GM19025 (cell line): ENCODE measurements at regions not wholly inside any gene's neighbourhood (a gene's known extent, or its start where the extent isn't known, plus 50 kb on each side); places are given as distances from the start of the nearest gene placed in this dataset.

Experiments used
- ATAC-seq: cut with Tn5 transposase; IDR thresholded peaks from one replicate; pipeline ENCODE4 v1.9.1; 2021; ENCODE audit warnings: mild to moderate bottlenecking, low read depth, moderate library complexity; ENCODE audit not compliant: unreplicated experiment

DNA sequence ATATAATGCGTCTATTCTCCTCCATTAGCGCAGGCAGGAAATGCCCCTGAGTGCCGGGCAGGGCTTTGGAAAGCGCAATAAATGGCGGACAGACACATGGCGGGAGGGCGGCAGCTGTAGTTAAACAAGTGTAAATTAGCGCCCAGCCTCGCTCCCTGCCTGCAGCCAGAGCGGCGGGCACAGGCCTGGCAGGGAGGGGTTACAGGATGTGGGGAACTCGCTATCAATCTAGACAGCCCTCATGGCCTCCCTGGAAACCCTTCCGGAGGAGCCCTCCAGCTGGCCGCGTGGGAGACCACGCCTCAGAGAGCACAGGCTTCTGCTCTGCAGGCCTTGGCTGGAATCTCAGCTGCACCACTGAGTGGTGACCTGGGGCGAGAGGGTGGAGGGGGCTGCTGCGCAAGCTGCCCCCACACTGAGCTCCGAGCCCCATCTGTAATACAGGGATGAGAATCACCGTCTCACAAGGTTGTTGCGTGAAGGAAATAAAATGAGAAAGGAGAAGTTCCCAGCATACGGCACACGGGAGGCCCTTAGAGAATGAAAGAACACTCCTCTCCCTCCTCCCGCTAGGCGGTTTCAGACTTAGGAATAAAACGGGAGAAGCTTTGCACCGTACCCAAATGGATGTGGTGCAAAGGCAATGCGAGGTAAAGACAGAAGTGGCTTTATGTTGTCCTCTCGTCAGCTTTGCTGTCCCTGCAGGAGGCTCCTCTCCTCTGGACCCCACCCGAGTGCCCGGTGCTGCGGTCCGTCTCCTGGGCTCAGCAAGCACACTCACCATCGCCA, 167.2 kb upstream of the POU3F1 start:
- no peak for ATAC-seq

DNA sequence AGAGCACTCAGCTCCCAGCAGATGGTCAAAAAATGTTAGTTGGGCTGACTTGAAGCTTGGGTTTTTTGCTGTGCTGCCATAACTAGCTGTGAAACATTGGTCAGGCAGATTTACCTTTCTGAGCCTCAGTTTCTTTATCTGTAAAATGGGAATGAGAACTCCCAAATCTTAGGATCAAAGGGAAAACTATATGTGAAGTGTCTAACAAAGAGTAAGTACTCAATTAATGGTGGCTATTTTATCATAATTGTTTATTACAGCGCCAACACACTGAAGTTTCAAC, 164.2 kb upstream of the POU3F1 start:
- ATAC-seq, result no peak

- no peak for ATAC-seq
Measured at GRCh38 chr1:38210021-38210894, 163.7 kb upstream of the POU3F1 start.

DNA sequence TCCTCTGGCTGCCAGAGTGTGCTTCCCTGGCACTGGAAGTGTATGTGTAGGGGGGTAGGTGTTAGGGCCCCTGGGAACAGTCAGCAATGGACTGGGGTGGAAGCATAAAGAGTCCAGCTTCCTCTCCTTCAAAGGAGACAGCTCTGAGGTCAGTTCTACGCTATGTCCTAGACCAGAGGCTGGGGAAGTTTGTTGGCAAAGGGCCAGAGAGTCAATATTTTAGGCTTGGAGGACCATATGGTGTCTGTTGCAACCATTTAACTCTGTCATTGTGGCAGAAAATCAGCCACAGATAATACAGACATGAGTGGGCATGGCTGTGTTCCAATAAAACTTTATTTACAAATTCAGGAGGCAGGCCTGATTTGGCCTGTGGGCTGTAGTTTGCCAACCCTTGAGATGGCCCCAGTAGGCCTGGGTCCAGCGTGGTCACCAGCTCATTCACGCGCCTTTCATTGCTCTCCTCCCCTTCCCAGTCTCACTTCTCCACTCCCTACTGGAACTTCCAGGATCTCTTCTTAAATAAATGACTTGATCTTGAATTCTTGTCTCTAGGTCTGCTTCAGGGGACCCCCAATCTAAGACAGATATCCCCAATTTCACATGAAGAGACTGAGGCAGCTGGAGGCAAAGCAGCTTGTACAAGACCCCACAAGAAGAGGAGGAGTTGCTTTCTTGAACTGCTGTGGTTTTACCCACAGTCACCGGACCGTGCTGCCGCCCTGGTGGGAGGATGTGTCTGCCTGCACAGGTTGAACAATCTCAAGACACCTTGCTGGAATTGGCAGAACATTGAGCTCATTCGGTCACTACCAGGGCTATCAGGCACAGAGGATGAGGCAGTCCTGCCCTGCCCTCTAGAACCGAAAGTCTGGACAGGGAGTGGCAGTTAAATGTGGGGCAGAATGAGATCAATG, 162.4 kb upstream of the POU3F1 start:
- no peak for ATAC-seq

GRCh38 chr1:38207906-38208305, 161.3 kb upstream of the POU3F1 start:
- ATAC-seq, result no peak

GRCh38 chr1:38207275-38207674, 160.7 kb upstream of the POU3F1 start:
- no peak for ATAC-seq

- ATAC-seq, result no peak
Measured at GRCh38 chr1:38204698-38205097, 158.1 kb upstream of the POU3F1 start.

- no peak for ATAC-seq
Measured at GRCh38 chr1:38203441-38203840, 156.8 kb upstream of the POU3F1 start.

DNA sequence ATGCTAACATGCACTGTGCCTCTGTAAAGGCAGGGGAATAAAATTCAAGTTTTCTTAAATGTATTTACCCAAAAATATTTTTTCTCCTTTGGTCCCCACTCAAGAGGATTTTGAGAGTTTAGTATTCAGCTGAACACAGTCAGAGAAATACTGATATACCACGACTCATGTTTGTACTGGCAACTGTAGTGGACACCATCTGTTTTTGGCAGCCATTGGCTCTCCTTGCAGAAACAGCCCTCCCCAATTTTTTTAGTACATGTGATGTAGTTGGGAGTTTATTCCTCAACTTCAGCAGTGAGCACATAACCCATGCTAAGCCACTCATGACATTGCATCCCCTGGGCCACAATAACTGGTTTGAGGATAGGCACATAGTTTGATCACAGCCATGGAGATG, 154.8 kb upstream of the POU3F1 start:
- ATAC-seq, result no peak

DNA sequence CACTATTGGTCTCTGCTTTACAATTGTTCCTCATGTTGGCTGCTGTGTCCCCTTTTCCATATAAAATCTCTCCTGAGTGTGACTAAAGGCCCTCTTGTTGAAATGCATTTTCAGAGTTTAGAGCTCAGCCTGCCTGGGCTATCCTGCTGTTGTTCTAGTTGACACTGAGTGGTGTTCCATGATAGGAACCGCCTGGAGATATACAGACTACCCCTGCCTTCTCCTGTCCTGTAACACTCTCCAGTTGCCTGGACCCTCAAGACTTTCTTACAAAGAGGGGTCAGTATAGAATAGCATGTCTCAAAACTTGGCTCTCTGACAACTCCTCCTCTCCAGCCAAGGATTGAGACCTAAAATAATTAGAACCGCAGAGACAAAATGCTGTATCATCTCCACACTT, 152.0 kb upstream of the POU3F1 start:
- no peak for ATAC-seq

DNA sequence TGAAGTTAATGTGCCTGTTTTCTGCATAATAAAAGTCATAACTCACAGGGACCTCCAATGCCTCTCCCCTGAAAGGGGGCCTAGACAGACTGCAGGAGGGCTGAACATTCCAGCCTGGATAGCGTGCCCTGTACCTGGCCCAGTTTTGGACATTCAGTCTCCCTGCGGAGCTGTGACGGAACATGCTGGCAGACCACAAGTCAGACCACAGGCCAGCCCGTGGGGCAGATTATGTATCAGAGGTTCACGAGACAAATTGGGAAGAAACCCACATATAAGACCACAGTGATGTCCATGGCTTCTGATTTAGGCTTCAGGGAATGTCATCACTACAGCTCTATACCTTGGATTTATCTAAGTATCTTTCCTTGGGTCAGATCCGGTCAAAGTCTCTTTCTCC, 151.5 kb upstream of the POU3F1 start:
- no peak for ATAC-seq

DNA sequence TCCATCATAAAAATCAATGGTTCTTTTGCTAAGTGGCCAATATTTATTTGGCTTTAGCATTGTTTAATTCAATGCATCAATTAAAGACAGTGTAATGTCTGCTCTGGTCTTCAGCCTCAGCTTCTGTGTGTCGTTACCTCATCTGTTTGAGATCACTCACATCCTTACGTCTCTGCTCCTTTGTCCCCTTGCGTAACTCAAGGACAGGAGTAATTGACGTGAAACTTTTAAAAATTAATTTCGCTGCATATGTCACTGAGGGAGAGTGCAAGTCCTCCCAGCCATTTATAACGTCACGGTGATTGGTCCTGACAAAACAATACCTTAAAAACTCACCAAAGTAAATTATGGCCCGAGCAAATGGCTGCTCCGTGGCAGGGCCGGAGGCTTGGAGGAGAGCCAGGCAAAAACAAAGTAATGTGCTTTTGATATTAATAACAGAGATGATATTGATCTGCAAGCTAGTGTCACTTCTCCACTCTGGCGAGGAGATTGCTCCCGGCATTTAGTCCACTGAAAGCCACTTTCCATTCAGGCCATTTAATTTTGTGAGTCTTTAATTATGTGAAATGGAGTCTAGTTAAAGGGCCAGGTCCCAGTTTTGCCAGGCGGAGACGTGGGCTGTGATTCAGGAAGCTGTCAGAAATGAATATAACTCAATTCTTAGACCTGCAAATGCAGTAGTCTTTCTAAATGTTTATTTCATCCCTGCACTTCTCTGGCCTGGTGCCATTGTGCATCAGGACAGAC, 150.9 kb upstream of the POU3F1 start:
- ATAC-seq, result no peak

DNA sequence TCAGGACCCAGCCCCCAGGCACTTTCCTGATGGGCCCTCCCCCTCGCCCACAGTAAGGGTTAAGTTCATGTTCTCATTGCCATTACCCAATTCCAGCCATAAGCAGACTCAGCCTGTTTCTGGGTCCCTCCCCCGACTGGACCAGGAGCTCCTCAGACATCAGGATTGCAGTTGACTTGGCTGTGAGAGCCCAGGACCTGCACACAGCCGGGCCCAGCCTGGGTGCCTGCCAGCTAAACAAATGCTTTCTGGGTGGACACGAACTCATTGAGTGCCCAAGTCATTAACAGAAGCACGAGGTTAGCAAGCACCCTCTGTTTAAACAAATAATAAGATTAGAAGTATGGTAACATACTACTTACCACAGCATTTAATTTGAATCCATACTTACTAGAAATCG, 147.9 kb upstream of the POU3F1 start:
- no peak for ATAC-seq

DNA sequence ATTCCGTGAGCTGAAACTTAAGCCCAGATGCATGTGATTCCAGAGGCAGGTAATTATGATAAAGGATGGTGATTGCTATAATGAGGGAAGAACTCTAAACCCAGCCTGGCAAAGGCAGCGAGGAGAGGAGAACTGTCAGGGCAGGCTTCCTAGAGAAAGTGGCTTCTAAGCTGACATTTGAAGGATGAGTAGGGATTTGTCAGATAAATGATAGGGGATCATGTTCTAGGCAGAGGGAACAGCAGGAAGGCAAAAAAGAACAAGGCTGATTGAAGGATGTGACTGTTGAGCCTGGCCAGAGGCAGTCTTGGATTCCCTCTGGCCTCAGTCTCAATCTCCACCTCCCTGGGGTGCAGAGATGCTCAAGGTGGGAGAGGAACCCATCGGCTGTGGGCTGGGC, 146.4 kb upstream of the POU3F1 start:
- ATAC-seq, result no peak

GRCh38 chr1:38191461-38191860, 144.9 kb upstream of the POU3F1 start:
- no peak for ATAC-seq

GRCh38 chr1:38190983-38191382, 144.4 kb upstream of the POU3F1 start:
- ATAC-seq, result no peak

DNA sequence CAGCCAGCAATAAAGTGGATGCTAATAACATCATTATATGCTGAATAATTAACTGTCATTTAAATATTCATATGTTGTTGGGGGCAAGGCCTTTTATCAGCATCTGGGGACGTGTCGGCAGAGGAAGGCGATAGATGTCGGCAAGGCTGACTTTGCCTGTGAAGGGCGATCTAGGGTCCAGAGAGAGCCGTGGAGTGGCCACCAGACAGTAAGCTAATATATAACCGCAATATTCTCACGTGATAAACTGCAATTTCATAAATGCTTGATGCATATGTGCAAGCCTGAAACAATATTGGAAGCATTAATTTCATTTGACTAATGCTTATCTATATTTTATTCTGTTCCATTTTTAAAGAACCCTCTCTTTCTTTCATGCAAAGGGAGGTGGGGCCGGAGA, 141.0 kb upstream of the POU3F1 start:
- ATAC-seq, result no peak

DNA sequence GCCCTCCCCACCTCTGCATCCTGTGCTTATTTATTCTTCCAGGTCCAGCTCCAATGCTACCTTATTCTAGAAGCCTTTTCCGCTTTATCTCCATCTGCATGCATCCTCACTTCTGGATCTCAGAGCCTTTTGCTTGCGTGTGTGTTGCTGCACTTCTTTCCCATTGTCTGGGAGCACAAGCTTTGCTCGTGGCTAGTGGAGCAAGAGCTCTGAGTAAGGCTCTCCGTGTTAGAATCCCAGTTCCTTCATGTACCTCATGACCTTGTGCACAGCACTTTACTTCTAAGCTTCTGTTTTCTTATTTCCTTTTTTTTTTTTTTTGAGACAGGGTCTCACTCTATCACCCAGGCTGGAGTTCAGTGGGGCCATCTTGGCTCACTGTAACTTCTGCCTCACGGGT, 140.0 kb upstream of the POU3F1 start:
- ATAC-seq, result no peak

GRCh38 chr1:38185913-38186312, 139.3 kb upstream of the POU3F1 start:
- no peak for ATAC-seq

- ATAC-seq, result no peak
Measured at GRCh38 chr1:38183747-38184146, 137.2 kb upstream of the POU3F1 start.
